Activated T-helper 2 cell treated with anti-CD3 and anti-CD28 coated beads, Interferon-gamma antibody, Interleukin-2, Interleukin-4, amounts not matched to agents 10 μg/mL and 5 μg/mL and 100 μg/mL, durations not matched to agents 14 hours and 24 hours and 36 hours (primary cell): ENCODE measurements at regions not wholly inside any gene's neighbourhood (a gene's known extent, or its start where the extent isn't known, plus 50 kb on each side); places are given as distances from the start of the nearest gene placed in this dataset.
"Not testable (repeated sequence)": the region's sequence is repeated elsewhere in the genome, so short reads cannot be mapped to it uniquely, and the experiment has no call there.

ENCODE experiments used
- DNase-seq: peaks from one replicate; pipeline ENCODE4 v3.0.0; 2021; ENCODE audit warnings: low spot score
- H3K27ac Mint-ChIP-seq: one replicate; pipeline ENCODE4 v1.8.0; 2021; ENCODE audit warnings: mixed read lengths
- H3K27me3 Mint-ChIP-seq: one replicate; pipeline ENCODE4 v1.8.0; 2021; ENCODE audit warnings: low read depth, mixed read lengths
- H3K36me3 Mint-ChIP-seq: one replicate; pipeline ENCODE4 v1.8.0; 2021; ENCODE audit warnings: low read depth, mixed read lengths
- H3K4me1 Mint-ChIP-seq: one replicate; pipeline ENCODE4 v1.8.0; 2021; ENCODE audit warnings: low read depth, mixed read lengths
- H3K4me3 Mint-ChIP-seq: one replicate; pipeline ENCODE4 v1.8.0; 2021; ENCODE audit warnings: low read depth, mild to moderate bottlenecking, moderate library complexity, mixed read lengths
- H3K9me3 Mint-ChIP-seq: one replicate; pipeline ENCODE4 v1.8.0; 2021; ENCODE audit warnings: mixed read lengths
- intact Hi-C: fragments of 100-400 bp; cut with micrococcal nuclease; formaldehyde crosslinking; loops from one replicate; pipeline ENCODE4 v1.15.1; 2023

GRCh38 chr2:89537862-89538261, 846.4 kb downstream of the RPIA start:
- H3K4me3 Mint-ChIP-seq, H3K9me3 Mint-ChIP-seq, DNase-seq, intact Hi-C loops, H3K4me1 Mint-ChIP-seq, H3K27me3 Mint-ChIP-seq, H3K36me3 Mint-ChIP-seq, H3K27ac Mint-ChIP-seq: not testable (repeated sequence)

GRCh38 chr2:89544110-89544509, 852.6 kb downstream of the RPIA start:
- H3K36me3 Mint-ChIP-seq, DNase-seq, H3K27ac Mint-ChIP-seq, H3K4me1 Mint-ChIP-seq, H3K4me3 Mint-ChIP-seq, H3K27me3 Mint-ChIP-seq, H3K9me3 Mint-ChIP-seq, intact Hi-C loops: not testable (repeated sequence)

- DNase-seq, H3K27me3 Mint-ChIP-seq, H3K9me3 Mint-ChIP-seq, H3K4me3 Mint-ChIP-seq, H3K36me3 Mint-ChIP-seq, intact Hi-C loops, H3K4me1 Mint-ChIP-seq, H3K27ac Mint-ChIP-seq: not testable (repeated sequence)
These were observed 887.7 kb downstream of the RPIA start for GRCh38 chr2:89579154-89579553.

GRCh38 chr2:89582816-89583215, 891.3 kb downstream of the RPIA start:
- H3K4me1 Mint-ChIP-seq, H3K27ac Mint-ChIP-seq, DNase-seq, H3K27me3 Mint-ChIP-seq, H3K36me3 Mint-ChIP-seq, intact Hi-C loops, H3K9me3 Mint-ChIP-seq, H3K4me3 Mint-ChIP-seq: not testable (repeated sequence)

GRCh38 chr2:89584046-89584445, 892.6 kb downstream of the RPIA start:
- intact Hi-C loops, H3K27me3 Mint-ChIP-seq, H3K27ac Mint-ChIP-seq, H3K9me3 Mint-ChIP-seq, DNase-seq, H3K36me3 Mint-ChIP-seq, H3K4me1 Mint-ChIP-seq, H3K4me3 Mint-ChIP-seq: not testable (repeated sequence)

GRCh38 chr2:89584868-89585557, 893.5 kb downstream of the RPIA start:
- DNase-seq, H3K4me1 Mint-ChIP-seq, H3K27me3 Mint-ChIP-seq, H3K27ac Mint-ChIP-seq, H3K9me3 Mint-ChIP-seq, intact Hi-C loops, H3K36me3 Mint-ChIP-seq: not testable (repeated sequence)
- H3K4me3 Mint-ChIP-seq, result peak overlapping the region; percentile 81

- H3K36me3 Mint-ChIP-seq, H3K27me3 Mint-ChIP-seq, H3K9me3 Mint-ChIP-seq, H3K4me1 Mint-ChIP-seq, intact Hi-C loops, H3K27ac Mint-ChIP-seq: not testable (repeated sequence)
- peak overlapping the region; percentile 81 for H3K4me3 Mint-ChIP-seq
- peak; percentile 59 for DNase-seq
These were observed 894.1 kb downstream of the RPIA start for GRCh38 chr2:89585558-89585920.

GRCh38 chr2:89599843-89600242, 908.4 kb downstream of the RPIA start:
- H3K4me1 Mint-ChIP-seq, DNase-seq, H3K27ac Mint-ChIP-seq, H3K4me3 Mint-ChIP-seq, H3K27me3 Mint-ChIP-seq, H3K9me3 Mint-ChIP-seq, H3K36me3 Mint-ChIP-seq, intact Hi-C loops: not testable (repeated sequence)

GRCh38 chr2:89606514-89606913, 915.0 kb downstream of the RPIA start:
- H3K4me1 Mint-ChIP-seq, H3K27ac Mint-ChIP-seq, H3K4me3 Mint-ChIP-seq, intact Hi-C loops, H3K9me3 Mint-ChIP-seq, H3K36me3 Mint-ChIP-seq, DNase-seq, H3K27me3 Mint-ChIP-seq: not testable (repeated sequence)

- intact Hi-C loops, H3K27ac Mint-ChIP-seq, H3K27me3 Mint-ChIP-seq, H3K36me3 Mint-ChIP-seq, H3K9me3 Mint-ChIP-seq, H3K4me1 Mint-ChIP-seq, DNase-seq, H3K4me3 Mint-ChIP-seq: not testable (repeated sequence)
These were observed 918.9 kb downstream of the RPIA start for GRCh38 chr2:89610207-89610926.

- H3K4me1 Mint-ChIP-seq, DNase-seq, H3K4me3 Mint-ChIP-seq, H3K27me3 Mint-ChIP-seq, H3K9me3 Mint-ChIP-seq, intact Hi-C loops, H3K36me3 Mint-ChIP-seq, H3K27ac Mint-ChIP-seq: not testable (repeated sequence)
These were observed 919.5 kb downstream of the RPIA start for GRCh38 chr2:89610927-89611515.

GRCh38 chr2:89611710-89612109, 920.2 kb downstream of the RPIA start:
- H3K27me3 Mint-ChIP-seq, H3K4me1 Mint-ChIP-seq, H3K9me3 Mint-ChIP-seq, DNase-seq, H3K4me3 Mint-ChIP-seq, intact Hi-C loops, H3K27ac Mint-ChIP-seq, H3K36me3 Mint-ChIP-seq: not testable (repeated sequence)

GRCh38 chr2:89649268-89649667, 957.8 kb downstream of the RPIA start:
- H3K4me3 Mint-ChIP-seq, intact Hi-C loops, H3K9me3 Mint-ChIP-seq, H3K36me3 Mint-ChIP-seq, H3K27me3 Mint-ChIP-seq, H3K27ac Mint-ChIP-seq, H3K4me1 Mint-ChIP-seq, DNase-seq: not testable (repeated sequence)
